ENCODE measurements at regions not wholly inside any gene's neighbourhood (a gene's known extent, or its start where the extent isn't known, plus 50 kb on each side); places are given as distances from the start of the nearest gene placed in this dataset.

GRCh38 chr14:54301359-54301758, 95.4 kb upstream of the CDKN3 start:
- Histone ChIP-seq H3K27ac (ENCODE audit: low read depth, low read length) (no peak overlapping the region), H3K36me3 (ENCODE audit: control insufficient read depth, insufficient read depth, low read length) (no peaks in the 10 kb centered on the region), H3K9ac (ENCODE audit: low read length) (no peak overlapping the region)

GRCh38 chr14:54306806-54307205, 90.0 kb upstream of the CDKN3 start:
- Histone ChIP-seq H3K36me3 (ENCODE audit: control insufficient read depth, insufficient read depth, low read length) (no peaks in the 10 kb centered on the region), H3K4me1 (ENCODE audit: control insufficient read depth, insufficient read depth, low read length) (no peaks in the 10 kb centered on the region), H3K27ac (ENCODE audit: low read depth, low read length) (no peak overlapping the region), H3K27me3 (ENCODE audit: control insufficient read depth, insufficient read depth, low read length) (no peaks in the 10 kb centered on the region), H3K4me3 (ENCODE audit: low read length) (no peak overlapping the region), H3K9ac (ENCODE audit: low read length) (no peak overlapping the region)

More at GRCh38 chr14:54301359-54301758, 95.4 kb upstream of the CDKN3 start:
- H3K27me3 ChIP-seq (ENCODE audit: control insufficient read depth, insufficient read depth, low read length): no peaks in the 10 kb centered on the region
- no peaks in the 10 kb centered on the region for H3K4me1 ChIP-seq (ENCODE audit: control insufficient read depth, insufficient read depth, low read length)
- H3K4me3 ChIP-seq (ENCODE audit: low read length): no peak overlapping the region

GRCh38 chr14:54309615-54310014, 87.2 kb upstream of the CDKN3 start:
- no peak overlapping the region for H3K27ac ChIP-seq (ENCODE audit: low read depth, low read length)
- no peaks in the 10 kb centered on the region for H3K4me1 ChIP-seq (ENCODE audit: control insufficient read depth, insufficient read depth, low read length)
- H3K36me3 ChIP-seq (ENCODE audit: control insufficient read depth, insufficient read depth, low read length): no peaks in the 10 kb centered on the region
- H3K9ac ChIP-seq (ENCODE audit: low read length): no peak overlapping the region
- no peaks in the 10 kb centered on the region for H3K27me3 ChIP-seq (ENCODE audit: control insufficient read depth, insufficient read depth, low read length)
- H3K4me3 ChIP-seq (ENCODE audit: low read length): no peak overlapping the region

GRCh38 chr14:54310151-54310850, 86.5 kb upstream of the CDKN3 start:
- no peaks in the 10 kb centered on the region for H3K36me3 ChIP-seq (ENCODE audit: control insufficient read depth, insufficient read depth, low read length)
- no peaks in the 10 kb centered on the region for H3K27me3 ChIP-seq (ENCODE audit: control insufficient read depth, insufficient read depth, low read length)
- no peaks in the 10 kb centered on the region for H3K4me1 ChIP-seq (ENCODE audit: control insufficient read depth, insufficient read depth, low read length)

GRCh38 chr14:54310851-54311228, 86.0 kb upstream of the CDKN3 start:
- Histone ChIP-seq H3K27me3 (ENCODE audit: control insufficient read depth, insufficient read depth, low read length) (no peaks in the 10 kb centered on the region), H3K9ac (ENCODE audit: low read length) (no peak overlapping the region), H3K36me3 (ENCODE audit: control insufficient read depth, insufficient read depth, low read length) (no peaks in the 10 kb centered on the region), H3K4me1 (ENCODE audit: control insufficient read depth, insufficient read depth, low read length) (no peaks in the 10 kb centered on the region), H3K27ac (ENCODE audit: low read depth, low read length) (no peak overlapping the region), H3K4me3 (ENCODE audit: low read length) (no peak overlapping the region)

More at GRCh38 chr14:54310151-54310850, 86.5 kb upstream of the CDKN3 start:
- Histone ChIP-seq H3K4me3 (ENCODE audit: low read length) (no peak overlapping the region), H3K27ac (ENCODE audit: low read depth, low read length) (no peak overlapping the region), H3K9ac (ENCODE audit: low read length) (no peak overlapping the region)

GRCh38 chr14:54312166-54312801, 84.5 kb upstream of the CDKN3 start:
- H3K9ac ChIP-seq (ENCODE audit: low read length): no peak overlapping the region
- H3K27me3 ChIP-seq (ENCODE audit: control insufficient read depth, insufficient read depth, low read length): no peaks in the 10 kb centered on the region
- H3K27ac ChIP-seq (ENCODE audit: low read depth, low read length): no peak overlapping the region
- no peaks in the 10 kb centered on the region for H3K4me1 ChIP-seq (ENCODE audit: control insufficient read depth, insufficient read depth, low read length)
- H3K36me3 ChIP-seq (ENCODE audit: control insufficient read depth, insufficient read depth, low read length): no peaks in the 10 kb centered on the region
- no peak overlapping the region for H3K4me3 ChIP-seq (ENCODE audit: low read length)

- no peak overlapping the region for H3K9ac ChIP-seq (ENCODE audit: low read length)
- no peaks in the 10 kb centered on the region for H3K4me1 ChIP-seq (ENCODE audit: control insufficient read depth, insufficient read depth, low read length)
- H3K36me3 ChIP-seq (ENCODE audit: control insufficient read depth, insufficient read depth, low read length): no peaks in the 10 kb centered on the region
- H3K27me3 ChIP-seq (ENCODE audit: control insufficient read depth, insufficient read depth, low read length): no peaks in the 10 kb centered on the region
- no peak overlapping the region for H3K4me3 ChIP-seq (ENCODE audit: low read length)
- no peak overlapping the region for H3K27ac ChIP-seq (ENCODE audit: low read depth, low read length)
Measured at GRCh38 chr14:54314365-54315104, 82.3 kb upstream of the CDKN3 start.

- no peaks in the 10 kb centered on the region for H3K36me3 ChIP-seq (ENCODE audit: control insufficient read depth, insufficient read depth, low read length)
- no peak overlapping the region for H3K9ac ChIP-seq (ENCODE audit: low read length)
Measured at GRCh38 chr14:54316652-54317051, 80.2 kb upstream of the CDKN3 start.

GRCh38 chr14:54317391-54317790, 79.4 kb upstream of the CDKN3 start:
- Histone ChIP-seq H3K4me3 (ENCODE audit: low read length) (no peak overlapping the region), H3K4me1 (ENCODE audit: control insufficient read depth, insufficient read depth, low read length) (no peaks in the 10 kb centered on the region), H3K27me3 (ENCODE audit: control insufficient read depth, insufficient read depth, low read length) (no peaks in the 10 kb centered on the region), H3K27ac (ENCODE audit: low read depth, low read length) (no peak overlapping the region), H3K9ac (ENCODE audit: low read length) (no peak overlapping the region), H3K36me3 (ENCODE audit: control insufficient read depth, insufficient read depth, low read length) (no peaks in the 10 kb centered on the region)

More at GRCh38 chr14:54316652-54317051, 80.2 kb upstream of the CDKN3 start:
- no peaks in the 10 kb centered on the region for H3K27me3 ChIP-seq (ENCODE audit: control insufficient read depth, insufficient read depth, low read length)
- H3K4me3 ChIP-seq (ENCODE audit: low read length): no peak overlapping the region
- no peaks in the 10 kb centered on the region for H3K4me1 ChIP-seq (ENCODE audit: control insufficient read depth, insufficient read depth, low read length)
- no peak overlapping the region for H3K27ac ChIP-seq (ENCODE audit: low read depth, low read length)

- Histone ChIP-seq H3K4me1 (ENCODE audit: control insufficient read depth, insufficient read depth, low read length) (no peaks in the 10 kb centered on the region), H3K4me3 (ENCODE audit: low read length) (no peak overlapping the region), H3K27me3 (ENCODE audit: control insufficient read depth, insufficient read depth, low read length) (no peaks in the 10 kb centered on the region), H3K9ac (ENCODE audit: low read length) (no peak overlapping the region), H3K36me3 (ENCODE audit: control insufficient read depth, insufficient read depth, low read length) (no peaks in the 10 kb centered on the region), H3K27ac (ENCODE audit: low read depth, low read length) (no peak overlapping the region)
Measured at GRCh38 chr14:54322246-54322645, 74.6 kb upstream of the CDKN3 start.

GRCh38 chr14:54322701-54323337, 74.0 kb upstream of the CDKN3 start:
- Histone ChIP-seq H3K27me3 (ENCODE audit: control insufficient read depth, insufficient read depth, low read length) (no peaks in the 10 kb centered on the region), H3K9ac (ENCODE audit: low read length) (no peak overlapping the region), H3K27ac (ENCODE audit: low read depth, low read length) (no peak overlapping the region), H3K4me1 (ENCODE audit: control insufficient read depth, insufficient read depth, low read length) (no peaks in the 10 kb centered on the region), H3K4me3 (ENCODE audit: low read length) (no peak overlapping the region), H3K36me3 (ENCODE audit: control insufficient read depth, insufficient read depth, low read length) (no peaks in the 10 kb centered on the region)

- Histone ChIP-seq H3K36me3 (ENCODE audit: control insufficient read depth, insufficient read depth, low read length) (no peaks in the 10 kb centered on the region), H3K4me3 (ENCODE audit: low read length) (no peak overlapping the region), H3K4me1 (ENCODE audit: control insufficient read depth, insufficient read depth, low read length) (no peaks in the 10 kb centered on the region), H3K27me3 (ENCODE audit: control insufficient read depth, insufficient read depth, low read length) (no peaks in the 10 kb centered on the region), H3K27ac (ENCODE audit: low read depth, low read length) (no peak overlapping the region), H3K9ac (ENCODE audit: low read length) (no peak overlapping the region)
Measured at GRCh38 chr14:54325766-54326165, 71.0 kb upstream of the CDKN3 start.

All from rectal smooth muscle tissue (tissue), 1 donor.